ENCODE measurements at regions not wholly inside any gene's neighbourhood (a gene's known extent, or its start where the extent isn't known, plus 50 kb on each side); places are given as distances from the start of the nearest gene placed in this dataset.

- TF ChIP-seq CTCF (IDR thresholded peaks at IDR 0.05 in 2 of 3, conservative IDR thresholded peaks at IDR 0.05 in 1 of 3; ENCODE audit: borderline replicate concordance in 1 of 3, insufficient read depth in 1 of 3, low read depth in 2 of 3, low read length in 2 of 3) = no peak
- no peak for TF ChIP-seq POLR2A (IDR thresholded peaks at IDR 0.05; ENCODE audit: borderline replicate concordance, extremely low read depth, insufficient read depth, insufficient read length)
- TF ChIP-seq POLR2AphosphoS5 (IDR thresholded peaks at IDR 0.05; ENCODE audit: low read depth, low read length) = no peak
- no peak for TF ChIP-seq EGR1 (IDR thresholded peaks at IDR 0.05; ENCODE audit: low read depth)
- no peak for TF ChIP-seq RAD21 (IDR thresholded peaks at IDR 0.05; ENCODE audit: low read depth)
- TF ChIP-seq CEBPB (IDR thresholded peaks at IDR 0.05; ENCODE audit: low read depth) = no peak
- TF ChIP-seq EZH2 (IDR thresholded peaks at IDR 0.05) = no peak
These were observed 219.9 kb downstream of the FGFR2 start for GRCh38 chr10:121378251-121378801.
